ENCODE measurements at regions not wholly inside any gene's neighbourhood (a gene's known extent, or its start where the extent isn't known, plus 50 kb on each side); places are given as distances from the start of the nearest gene placed in this dataset.

- Histone ChIP-seq H3K4me1 (ENCODE audit: insufficient read depth, low read length) (peaks cover 29% of the 10 kb centered on the region), H2AFZ (ENCODE audit: low read length) (no peak overlapping the region), H3K79me2 (ENCODE audit: insufficient read depth, low read length) (no peaks in the 10 kb centered on the region), H3K27me3 (ENCODE audit: insufficient read depth, low read length) (no peaks in the 10 kb centered on the region), H3K36me3 (ENCODE audit: insufficient read depth, low read length) (no peaks in the 10 kb centered on the region), H3K9me3 (ENCODE audit: low read depth, low read length) (no peaks in the 10 kb centered on the region), H3K4me2 (ENCODE audit: insufficient read depth, low read length) (peak overlapping the region; percentile 22), H3K27ac (ENCODE audit: low read depth, low read length) (no peak overlapping the region), H4K20me1 (ENCODE audit: insufficient read depth, low read length) (no peaks in the 10 kb centered on the region), H3K4me3 (ENCODE audit: insufficient read depth, low read length) (no peak overlapping the region)
- no peak for TF ChIP-seq CTCF (IDR thresholded peaks at IDR 0.05; ENCODE audit: extremely low read depth, low read depth, low read length)
- peak; percentile 37 for DNase-seq (ENCODE audit: insufficient read length, low spot score, missing footprints)
Measured at GRCh38 chr2:234304950-234305349, 191.9 kb downstream of the ARL4C start.

DNA sequence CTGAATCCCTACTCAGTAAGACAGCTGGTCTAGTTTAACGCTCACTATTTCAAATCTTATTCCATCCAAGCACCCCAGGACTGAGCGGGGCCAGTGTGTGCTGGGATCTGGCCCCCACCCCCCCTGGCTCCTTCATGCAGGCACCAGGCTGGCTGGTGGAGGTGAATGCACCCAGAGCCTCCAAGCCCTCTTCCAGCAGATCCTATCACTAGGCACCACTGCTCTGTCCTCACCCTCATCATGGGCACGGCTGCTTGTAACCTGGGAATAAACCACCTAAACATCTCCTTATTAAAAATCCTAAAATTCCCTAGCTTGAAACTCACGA, 194.3 kb downstream of the ARL4C start:
- Histone ChIP-seq H3K36me3 (ENCODE audit: insufficient read depth, low read length) (no peaks in the 10 kb centered on the region), H3K27ac (ENCODE audit: low read depth, low read length) (no peak overlapping the region), H3K4me3 (ENCODE audit: insufficient read depth, low read length) (no peak overlapping the region), H3K27me3 (ENCODE audit: insufficient read depth, low read length) (no peaks in the 10 kb centered on the region), H3K4me1 (ENCODE audit: insufficient read depth, low read length) (peaks cover 15% of the 10 kb centered on the region), H3K9me3 (ENCODE audit: low read depth, low read length) (no peaks in the 10 kb centered on the region), H3K4me2 (ENCODE audit: insufficient read depth, low read length) (no peak overlapping the region), H3K79me2 (ENCODE audit: insufficient read depth, low read length) (no peaks in the 10 kb centered on the region), H4K20me1 (ENCODE audit: insufficient read depth, low read length) (no peaks in the 10 kb centered on the region), H2AFZ (ENCODE audit: low read length) (no peak overlapping the region)
- TF ChIP-seq CTCF (IDR thresholded peaks at IDR 0.05; ENCODE audit: extremely low read depth, low read depth, low read length): no peak
- no peak for DNase-seq (ENCODE audit: insufficient read length, low spot score, missing footprints)

DNA sequence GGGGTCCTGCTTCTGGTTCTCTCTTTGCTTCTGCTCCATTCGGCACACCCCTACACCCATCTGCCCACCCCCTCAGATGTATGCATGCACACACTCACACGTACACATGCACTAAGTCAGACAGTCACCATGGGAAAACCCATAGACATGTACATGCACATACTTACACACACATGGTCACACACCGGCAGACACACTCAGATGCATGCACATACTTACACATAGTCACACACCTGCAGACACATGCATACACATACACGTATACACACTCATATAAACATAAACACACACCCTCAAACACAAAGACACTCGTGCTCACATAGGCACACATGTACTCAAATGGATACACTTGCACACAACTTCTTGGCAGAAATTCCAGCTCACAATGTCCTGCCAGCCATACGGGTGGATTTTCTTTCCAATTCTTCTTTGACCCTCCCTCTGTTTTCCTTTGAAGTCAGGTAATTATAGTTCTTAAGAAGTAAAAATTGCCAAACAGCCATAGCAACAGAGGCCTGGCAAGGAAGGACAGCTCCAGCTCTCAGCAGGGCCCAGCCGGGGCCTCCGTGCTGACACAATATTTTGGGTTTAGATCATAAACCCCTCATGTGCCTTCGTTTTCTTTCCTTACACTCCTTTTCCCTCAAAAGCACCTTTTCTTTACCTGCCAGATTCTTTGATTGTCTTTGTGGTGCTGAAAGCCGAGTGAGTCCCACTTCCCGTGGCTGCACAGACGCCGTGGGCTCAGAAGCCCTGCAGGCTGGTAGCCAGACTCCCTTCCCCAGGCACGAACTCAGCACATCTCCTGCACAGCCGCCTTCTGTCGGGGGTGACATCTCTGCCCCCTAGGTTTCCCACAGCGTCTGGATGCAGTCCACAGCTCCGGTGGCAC, 195.7 kb downstream of the ARL4C start:
- Histone ChIP-seq H3K4me2 (ENCODE audit: insufficient read depth, low read length) (no peak overlapping the region), H3K9me3 (ENCODE audit: low read depth, low read length) (no peaks in the 10 kb centered on the region), H3K27ac (ENCODE audit: low read depth, low read length) (no peak overlapping the region), H3K4me1 (ENCODE audit: insufficient read depth, low read length) (peaks cover 15% of the 10 kb centered on the region), H3K36me3 (ENCODE audit: insufficient read depth, low read length) (no peaks in the 10 kb centered on the region), H4K20me1 (ENCODE audit: insufficient read depth, low read length) (no peaks in the 10 kb centered on the region), H2AFZ (ENCODE audit: low read length) (no peak overlapping the region), H3K79me2 (ENCODE audit: insufficient read depth, low read length) (no peaks in the 10 kb centered on the region), H3K4me3 (ENCODE audit: insufficient read depth, low read length) (no peak overlapping the region), H3K27me3 (ENCODE audit: insufficient read depth, low read length) (no peaks in the 10 kb centered on the region)
- no peak for DNase-seq (ENCODE audit: insufficient read length, low spot score, missing footprints)
- TF ChIP-seq CTCF (IDR thresholded peaks at IDR 0.05; ENCODE audit: extremely low read depth, low read depth, low read length): no peak

GRCh38 chr2:234300391-234300925, 196.4 kb downstream of the ARL4C start:
- Histone ChIP-seq H3K27me3 (ENCODE audit: insufficient read depth, low read length) (no peaks in the 10 kb centered on the region), H3K27ac (ENCODE audit: low read depth, low read length) (no peak overlapping the region), H2AFZ (ENCODE audit: low read length) (no peak overlapping the region), H3K4me2 (ENCODE audit: insufficient read depth, low read length) (no peak overlapping the region), H4K20me1 (ENCODE audit: insufficient read depth, low read length) (no peaks in the 10 kb centered on the region), H3K4me1 (ENCODE audit: insufficient read depth, low read length) (peaks cover 10% of the 10 kb centered on the region), H3K9me3 (ENCODE audit: low read depth, low read length) (no peaks in the 10 kb centered on the region), H3K36me3 (ENCODE audit: insufficient read depth, low read length) (no peaks in the 10 kb centered on the region), H3K79me2 (ENCODE audit: insufficient read depth, low read length) (no peaks in the 10 kb centered on the region), H3K4me3 (ENCODE audit: insufficient read depth, low read length) (no peak overlapping the region)
- DNase-seq (ENCODE audit: insufficient read length, low spot score, missing footprints): no peak
- TF ChIP-seq CTCF (IDR thresholded peaks at IDR 0.05; ENCODE audit: extremely low read depth, low read depth, low read length): no peak
